H9 (cell line): ENCODE measurements at regions not wholly inside any gene's neighbourhood (a gene's known extent, or its start where the extent isn't known, plus 50 kb on each side); places are given as distances from the start of the nearest gene placed in this dataset.

Experiments
- DNase-seq: peaks from one replicate; pipeline ENCODE4 v3.0.0-alpha.2; 2017
- H2AFZ ChIP-seq: one replicate; pipeline ENCODE4 v1.6.1; 2013; ENCODE audit warnings: mild to moderate bottlenecking, low read length, control low read depth, moderate library complexity
- H2AK5ac ChIP-seq: 2 replicates; pipeline ENCODE4 v1.6.1; 2013; ENCODE audit warnings: low read length, control low read depth, mixed read lengths; ENCODE audit not compliant: insufficient read length
- H2BK120ac ChIP-seq: one replicate; pipeline ENCODE4 v1.6.1; 2013; ENCODE audit warnings: low read depth, mild to moderate bottlenecking, low read length, control low read depth, inconsistent platforms; ENCODE audit not compliant: poor library complexity, severe bottlenecking
- H2BK12ac ChIP-seq: 2 replicates; pipeline ENCODE4 v1.6.1; 2013; ENCODE audit warnings: low read length, control low read depth, mixed read lengths, low read depth; ENCODE audit not compliant: insufficient read length
- H2BK15ac ChIP-seq: 2 replicates; pipeline ENCODE4 v1.6.1; 2013; ENCODE audit warnings: low read depth, low read length, control low read depth
- H2BK20ac ChIP-seq: one replicate; pipeline ENCODE4 v1.6.1; 2013; ENCODE audit warnings: low read depth, mild to moderate bottlenecking, low read length, control low read depth, inconsistent platforms; ENCODE audit not compliant: poor library complexity, severe bottlenecking
- H2BK5ac ChIP-seq: 2 replicates; pipeline ENCODE4 v1.6.1; 2013; ENCODE audit warnings: low read length, control low read depth, mixed read lengths; ENCODE audit not compliant: insufficient read length
- H3K14ac ChIP-seq: 2 replicates; pipeline ENCODE4 v1.6.1; 2013; ENCODE audit warnings: low read length, control low read depth; ENCODE audit not compliant: insufficient read depth
- H3K18ac ChIP-seq: 2 replicates; pipeline ENCODE4 v1.6.1; 2013; ENCODE audit warnings: low read depth, mild to moderate bottlenecking, mixed read lengths, low read length, control low read depth; ENCODE audit not compliant: insufficient read length
- H3K23ac ChIP-seq: 2 replicates; pipeline ENCODE4 v1.6.1; 2013; ENCODE audit warnings: low read length, control low read depth, mixed read lengths, low read depth; ENCODE audit not compliant: insufficient read length
- H3K23me2 ChIP-seq: 2 replicates; pipeline ENCODE4 v1.6.1; 2013; ENCODE audit warnings: low read depth, mild to moderate bottlenecking, mixed read lengths, low read length, control low read depth; ENCODE audit not compliant: insufficient read length, poor library complexity, severe bottlenecking
- H3K27ac ChIP-seq: 2 replicates; pipeline ENCODE4 v1.5.1; 2013; ENCODE audit warnings: low read length, control low read depth, mixed read lengths, low read depth; ENCODE audit not compliant: insufficient read length
- H3K27me3 ChIP-seq: 2 replicates; pipeline ENCODE4 v1.6.1; 2013; ENCODE audit warnings: low read length, control low read depth, inconsistent platforms; ENCODE audit not compliant: insufficient read depth
- H3K4ac ChIP-seq: 2 replicates; pipeline ENCODE4 v1.6.1; 2013; ENCODE audit warnings: low read depth, mild to moderate bottlenecking, control low read depth, inconsistent platforms, low read length, moderate library complexity
- H3K4me1 ChIP-seq: 2 replicates; pipeline ENCODE4 v1.6.1; 2013; ENCODE audit warnings: low read length, control low read depth, inconsistent platforms; ENCODE audit not compliant: insufficient read depth
- H3K4me2 ChIP-seq: 2 replicates; pipeline ENCODE4 v1.6.1; 2013; ENCODE audit warnings: low read length, control low read depth, mixed read lengths; ENCODE audit not compliant: insufficient read length, insufficient read depth
- H3K56ac ChIP-seq: 2 replicates; pipeline ENCODE4 v1.6.1; 2013; ENCODE audit warnings: low read depth, mild to moderate bottlenecking, mixed read lengths, low read length, control low read depth; ENCODE audit not compliant: insufficient read length
- H3K79me1 ChIP-seq: 2 replicates; pipeline ENCODE4 v1.6.1; 2013; ENCODE audit warnings: low read depth, mild to moderate bottlenecking, moderate library complexity, low read length, control low read depth, inconsistent platforms; ENCODE audit not compliant: insufficient read depth, poor library complexity, severe bottlenecking
- H3K79me2 ChIP-seq: 2 replicates; pipeline ENCODE4 v1.6.1; 2013; ENCODE audit warnings: low read length, control low read depth, inconsistent platforms; ENCODE audit not compliant: insufficient read depth
- H3K9ac ChIP-seq: 2 replicates; pipeline ENCODE4 v1.6.1; 2013; ENCODE audit warnings: low read length, control low read depth, mixed read lengths; ENCODE audit not compliant: insufficient read length; ENCODE audit errors: extremely low read depth
- H3K9me3 ChIP-seq: one replicate; pipeline ENCODE4 v1.6.1; 2013; ENCODE audit warnings: low read depth, low read length, inconsistent platforms; ENCODE audit not compliant: control insufficient read depth
- H3T11ph ChIP-seq: one replicate; pipeline ENCODE4 v1.6.1; 2013; ENCODE audit warnings: mild to moderate bottlenecking, low read length, control low read depth, inconsistent platforms
- H4K20me1 ChIP-seq: one replicate; pipeline ENCODE4 v1.6.1; 2013; ENCODE audit not compliant: control insufficient read depth, insufficient read length, insufficient read depth
- H4K5ac ChIP-seq: 2 replicates; pipeline ENCODE4 v1.6.1; 2013; ENCODE audit warnings: low read depth, mild to moderate bottlenecking, mixed read lengths, low read length, control low read depth; ENCODE audit not compliant: insufficient read length
- H4K8ac ChIP-seq: replicated peaks from 2 replicates; pipeline ENCODE4 v1.6.1; 2013; ENCODE audit warnings: low read length, control low read depth, mixed read lengths, low read depth; ENCODE audit not compliant: insufficient read length
- H4K91ac ChIP-seq: 2 replicates; pipeline ENCODE4 v1.6.1; 2013; ENCODE audit warnings: low read depth, mild to moderate bottlenecking, moderate library complexity, mixed read lengths, low read length, control low read depth; ENCODE audit not compliant: insufficient read length
- H3K27ac Mint-ChIP-seq, 3 experiments: 2 replicates in 2 of 3; 3 replicates in 1 of 3; pipeline ENCODE4 v1.8.0; 2020 to 2021; ENCODE audit warnings: mixed read lengths in 3 of 3, mild to moderate bottlenecking in 1 of 3, moderate library complexity in 1 of 3
- H3K27me3 Mint-ChIP-seq: 2 replicates; pipeline ENCODE4 v1.8.0; 2021; ENCODE audit warnings: low read depth, mild to moderate bottlenecking, moderate library complexity, mixed read lengths
- H3K36me3 Mint-ChIP-seq, 3 experiments: 2 replicates in 2 of 3; 3 replicates in 1 of 3; pipeline ENCODE4 v1.8.0; 2020 to 2021; ENCODE audit warnings: low read depth in 3 of 3, mixed read lengths in 3 of 3; ENCODE audit not compliant: insufficient read depth in 1 of 3
- H3K4me1 Mint-ChIP-seq, 2 experiments: 2 replicates each; pipeline ENCODE4 v1.8.0; 2020; ENCODE audit warnings: mixed read lengths in 2 of 2
- H3K4me3 Mint-ChIP-seq, 2 experiments: 2 replicates in 1 of 2; 3 replicates in 1 of 2; pipeline ENCODE4 v1.8.0; 2020 to 2021; ENCODE audit warnings: mild to moderate bottlenecking in 2 of 2, mixed read lengths in 2 of 2, moderate library complexity in 1 of 2
- H3K9me3 Mint-ChIP-seq, 2 experiments: 2 replicates in 1 of 2; 3 replicates in 1 of 2; pipeline ENCODE4 v1.8.0; 2020; ENCODE audit warnings: mild to moderate bottlenecking in 2 of 2, mixed read lengths in 2 of 2, moderate library complexity in 1 of 2
- WGBS: extraction: QIAGEN DNeasy Blood & Tissue Kit; methylation state at CpG from one replicate; pipeline ENCODE4 v1.1.7; 2013; ENCODE audit warnings: missing lambda C conversion rate, low lambda C conversion rate, mixed read lengths; ENCODE audit not compliant: insufficient read length; ENCODE audit errors: extremely low coverage; 5-methylcytosine and 5-hydroxymethylcytosine counted together
- TF ChIP-seq, protein P1 (sequence below): fragments of 200-600 bp; sonication (generic); conservative IDR thresholded peaks from 3 replicates; pipeline ENCODE4 v1.8.0; 2021; ENCODE audit warnings: antibody characterized with exemption, mild to moderate bottlenecking

DNA sequence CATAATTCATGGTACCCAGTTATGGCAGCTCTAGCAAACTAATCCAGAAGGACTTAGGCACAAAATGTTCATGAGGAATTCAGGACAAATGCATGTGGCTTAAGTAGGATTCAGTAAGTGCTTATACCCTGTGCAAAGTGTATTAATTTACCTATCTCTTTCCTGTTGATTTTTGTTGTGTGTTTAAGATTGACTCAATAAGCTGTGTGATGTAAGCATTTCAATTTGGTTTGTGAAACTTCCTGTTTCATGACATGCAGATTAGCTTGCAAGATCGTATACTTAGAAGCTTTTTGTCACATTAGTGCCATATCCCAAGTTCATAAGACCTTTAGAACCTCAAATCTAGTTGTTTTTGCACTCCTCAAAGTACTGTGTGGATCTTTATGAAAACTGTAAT lies 416.7 kb downstream of the ARL4A start:
- Mint-ChIP-seq H3K27me3 (no peaks in the 10 kb centered on the region), H3K36me3 (0 out of 7 replicates have a peak, but pooled peaks cover 0 to 2% (median 0%) of the 10 kb centered on the region in 3 experiments), H3K9me3 (no peaks in the 10 kb centered on the region; a peak in 1 of 5 replicates), H3K4me3 (no peak overlapping the region), H3K4me1 (no peaks in the 10 kb centered on the region), H3K27ac (no peak overlapping the region)
- no peak overlapping the region for H3K56ac ChIP-seq
- H4K5ac ChIP-seq, result no peak overlapping the region
- H3K23me2 ChIP-seq, result no peaks in the 10 kb centered on the region
- H3K27ac ChIP-seq, result no peak overlapping the region
- H3K4me1 ChIP-seq, result no peaks in the 10 kb centered on the region
- no peak overlapping the region for H4K91ac ChIP-seq
- no peak overlapping the region for H3T11ph ChIP-seq
- no peaks in the 10 kb centered on the region for H3K27me3 ChIP-seq
- H4K8ac ChIP-seq, result no peak overlapping the region
- DNase-seq, result no peak
- WGBS, result no CpG with 5 or more reads among the region's 1 CpG
- H3K9ac ChIP-seq, result no peak overlapping the region
- no peaks in the 10 kb centered on the region for H3K9me3 ChIP-seq
- no peak overlapping the region for H2BK20ac ChIP-seq
- TF ChIP-seq, protein P1, sequence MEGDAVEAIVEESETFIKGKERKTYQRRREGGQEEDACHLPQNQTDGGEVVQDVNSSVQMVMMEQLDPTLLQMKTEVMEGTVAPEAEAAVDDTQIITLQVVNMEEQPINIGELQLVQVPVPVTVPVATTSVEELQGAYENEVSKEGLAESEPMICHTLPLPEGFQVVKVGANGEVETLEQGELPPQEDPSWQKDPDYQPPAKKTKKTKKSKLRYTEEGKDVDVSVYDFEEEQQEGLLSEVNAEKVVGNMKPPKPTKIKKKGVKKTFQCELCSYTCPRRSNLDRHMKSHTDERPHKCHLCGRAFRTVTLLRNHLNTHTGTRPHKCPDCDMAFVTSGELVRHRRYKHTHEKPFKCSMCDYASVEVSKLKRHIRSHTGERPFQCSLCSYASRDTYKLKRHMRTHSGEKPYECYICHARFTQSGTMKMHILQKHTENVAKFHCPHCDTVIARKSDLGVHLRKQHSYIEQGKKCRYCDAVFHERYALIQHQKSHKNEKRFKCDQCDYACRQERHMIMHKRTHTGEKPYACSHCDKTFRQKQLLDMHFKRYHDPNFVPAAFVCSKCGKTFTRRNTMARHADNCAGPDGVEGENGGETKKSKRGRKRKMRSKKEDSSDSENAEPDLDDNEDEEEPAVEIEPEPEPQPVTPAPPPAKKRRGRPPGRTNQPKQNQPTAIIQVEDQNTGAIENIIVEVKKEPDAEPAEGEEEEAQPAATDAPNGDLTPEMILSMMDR, result no peak
- H2AFZ ChIP-seq, result no peak overlapping the region
- no peaks in the 10 kb centered on the region for H4K20me1 ChIP-seq
- no peak overlapping the region for H3K4ac ChIP-seq
- no peak overlapping the region for H2BK120ac ChIP-seq
- H3K79me2 ChIP-seq, result no peaks in the 10 kb centered on the region
- no peak overlapping the region for H2BK5ac ChIP-seq
- no peak overlapping the region for H2BK15ac ChIP-seq
- no peak overlapping the region for H2BK12ac ChIP-seq
- H3K18ac ChIP-seq, result no peak overlapping the region
- no peak overlapping the region for H2AK5ac ChIP-seq
- H3K23ac ChIP-seq, result no peak overlapping the region
- no peaks in the 10 kb centered on the region for H3K79me1 ChIP-seq
- H3K14ac ChIP-seq, result no peak overlapping the region
- H3K4me2 ChIP-seq, result no peak overlapping the region
